Cardiac fibroblast (primary cell): ENCODE measurements at regions not wholly inside any gene's neighbourhood (a gene's known extent, or its start where the extent isn't known, plus 50 kb on each side); places are given as distances from the start of the nearest gene placed in this dataset.

ENCODE experiments used
- DNase-seq, 2 donors: peaks; one replicate each; pipeline versions ENCODE4 v3.0.0 to v3.0.0-alpha.2; 2010; ENCODE audit warnings: low read depth in 2 of 2
- H3K4me3 ChIP-seq, 2 donors: replicated peaks in 1 of 2; 1 replicate in 1 of 2; 2 replicates in 1 of 2; pipeline ENCODE4 v1.5.1; 2011; ENCODE audit warnings: low read depth in 2 of 2, low read length in 2 of 2, mild to moderate bottlenecking in 2 of 2, moderate library complexity in 1 of 2
- TF ChIP-seq, protein P1 (sequence below): IDR thresholded peaks from one replicate; pipeline ENCODE4 v1.5.1; 2011; ENCODE audit warnings: low read depth, mild to moderate bottlenecking, low read length, inconsistent platforms

DNA sequence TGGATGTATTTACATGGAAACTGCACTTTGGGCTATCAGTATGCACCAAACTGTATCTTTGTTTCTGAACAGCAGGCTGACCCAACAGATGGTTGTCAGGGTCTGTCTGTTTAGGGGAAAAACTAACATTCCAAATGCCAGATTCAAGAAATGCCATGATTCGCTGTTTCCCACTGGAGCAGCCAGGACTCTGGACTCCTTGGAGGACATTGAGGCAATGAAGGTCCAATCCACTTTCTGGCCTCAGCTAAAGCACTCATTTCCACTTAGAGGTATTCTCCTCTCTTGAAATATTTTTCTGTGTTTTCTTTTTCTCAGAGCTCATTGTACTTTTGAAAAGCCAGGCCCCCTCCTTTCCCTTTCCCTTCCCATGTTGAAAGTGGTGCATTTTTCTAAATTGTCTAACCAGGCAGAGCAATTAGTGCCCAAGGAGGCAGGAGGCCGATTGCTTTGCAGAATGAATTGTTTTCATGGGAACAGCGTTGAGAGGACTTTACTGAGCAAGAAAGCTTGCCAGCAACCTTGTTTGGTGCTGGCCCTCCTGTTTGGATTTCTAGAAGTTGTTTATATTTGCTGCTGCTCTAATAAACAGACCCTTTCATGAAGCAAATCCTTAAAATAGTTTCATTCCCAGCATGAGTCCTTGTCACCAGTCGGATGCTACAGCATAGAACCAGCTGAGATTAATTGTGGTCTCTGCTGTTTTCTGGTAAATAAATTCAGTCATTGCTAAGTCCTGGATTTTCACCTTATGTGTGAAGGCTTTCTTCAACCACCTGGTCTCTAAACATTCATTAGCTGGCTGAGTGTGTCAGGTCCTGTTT lies 132.8 kb upstream of the TAF11L2 start:
- TF ChIP-seq, protein P1, sequence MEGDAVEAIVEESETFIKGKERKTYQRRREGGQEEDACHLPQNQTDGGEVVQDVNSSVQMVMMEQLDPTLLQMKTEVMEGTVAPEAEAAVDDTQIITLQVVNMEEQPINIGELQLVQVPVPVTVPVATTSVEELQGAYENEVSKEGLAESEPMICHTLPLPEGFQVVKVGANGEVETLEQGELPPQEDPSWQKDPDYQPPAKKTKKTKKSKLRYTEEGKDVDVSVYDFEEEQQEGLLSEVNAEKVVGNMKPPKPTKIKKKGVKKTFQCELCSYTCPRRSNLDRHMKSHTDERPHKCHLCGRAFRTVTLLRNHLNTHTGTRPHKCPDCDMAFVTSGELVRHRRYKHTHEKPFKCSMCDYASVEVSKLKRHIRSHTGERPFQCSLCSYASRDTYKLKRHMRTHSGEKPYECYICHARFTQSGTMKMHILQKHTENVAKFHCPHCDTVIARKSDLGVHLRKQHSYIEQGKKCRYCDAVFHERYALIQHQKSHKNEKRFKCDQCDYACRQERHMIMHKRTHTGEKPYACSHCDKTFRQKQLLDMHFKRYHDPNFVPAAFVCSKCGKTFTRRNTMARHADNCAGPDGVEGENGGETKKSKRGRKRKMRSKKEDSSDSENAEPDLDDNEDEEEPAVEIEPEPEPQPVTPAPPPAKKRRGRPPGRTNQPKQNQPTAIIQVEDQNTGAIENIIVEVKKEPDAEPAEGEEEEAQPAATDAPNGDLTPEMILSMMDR, result no peak
- DNase-seq, result no peak
- H3K4me3 ChIP-seq, result no peak overlapping the region

DNA sequence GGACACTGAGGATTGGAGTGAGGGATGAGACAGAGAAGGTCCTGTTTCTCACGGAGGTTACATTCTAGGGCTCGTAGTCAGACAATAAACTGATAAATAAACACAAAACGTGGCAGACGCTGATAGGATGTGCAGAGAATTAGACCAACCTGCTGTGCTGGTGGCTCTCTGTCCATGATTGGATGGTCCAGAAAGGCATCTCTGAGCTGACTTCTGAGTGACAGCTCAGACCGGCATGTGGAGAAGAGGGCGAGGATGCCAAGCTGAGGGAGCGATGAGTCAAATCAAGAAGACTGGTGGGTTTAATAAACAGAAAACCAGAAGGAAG lies 132.3 kb upstream of the TAF11L2 start:
- no peak overlapping the region for H3K4me3 ChIP-seq
- no peak for DNase-seq
- TF ChIP-seq, protein P1, result no peak

DNA sequence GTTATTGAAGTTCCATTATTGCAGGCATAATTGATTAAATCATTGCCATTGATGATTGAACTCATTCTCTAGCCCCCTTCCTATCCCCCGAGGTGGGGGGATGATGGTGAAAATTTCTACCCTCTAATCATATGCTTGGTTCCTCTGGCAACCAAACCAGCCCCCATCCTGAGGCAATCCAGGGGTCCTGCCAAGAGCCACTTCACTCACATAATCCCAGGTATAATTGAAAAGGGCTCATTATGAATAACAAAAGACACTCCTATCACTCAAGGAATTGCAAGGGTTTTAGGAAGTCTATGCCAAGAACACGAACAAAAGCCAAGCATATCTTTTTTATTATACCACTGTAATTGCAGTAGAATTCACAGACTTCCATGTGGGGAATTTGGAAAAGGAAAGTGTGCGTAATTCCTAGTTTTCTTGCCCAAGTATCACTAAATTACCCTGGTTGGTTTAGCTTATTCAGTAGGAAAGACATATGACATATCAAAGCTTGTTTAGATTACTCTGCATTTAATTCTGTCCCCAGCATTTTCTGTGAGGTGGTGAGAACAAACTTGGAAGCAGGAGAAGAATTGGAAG lies 130.7 kb upstream of the TAF11L2 start:
- DNase-seq, result no peak
- H3K4me3 ChIP-seq, result no peak overlapping the region
- TF ChIP-seq, protein P1, result no peak

DNA sequence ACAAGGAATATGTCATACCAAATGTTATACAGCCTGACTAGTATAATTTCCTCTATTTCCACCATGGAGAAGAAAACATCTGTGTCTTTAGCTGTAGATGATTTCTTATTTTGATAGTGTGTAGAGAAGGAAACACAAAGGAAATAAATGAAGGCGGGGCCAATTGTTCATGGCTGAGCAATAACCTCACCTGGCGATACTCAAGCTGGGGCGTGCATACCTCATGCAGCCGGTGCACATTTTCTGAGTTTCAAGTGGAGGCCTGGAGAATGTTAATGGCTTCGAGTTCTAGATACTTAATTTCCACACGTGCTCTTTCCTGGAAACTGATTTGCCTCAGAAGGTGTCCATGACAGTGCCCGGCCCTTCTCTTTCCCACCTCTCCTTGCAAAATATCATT lies 127.4 kb upstream of the TAF11L2 start:
- H3K4me3 ChIP-seq, result no peak overlapping the region
- no peak for DNase-seq
- TF ChIP-seq, protein P1, result no peak

DNA sequence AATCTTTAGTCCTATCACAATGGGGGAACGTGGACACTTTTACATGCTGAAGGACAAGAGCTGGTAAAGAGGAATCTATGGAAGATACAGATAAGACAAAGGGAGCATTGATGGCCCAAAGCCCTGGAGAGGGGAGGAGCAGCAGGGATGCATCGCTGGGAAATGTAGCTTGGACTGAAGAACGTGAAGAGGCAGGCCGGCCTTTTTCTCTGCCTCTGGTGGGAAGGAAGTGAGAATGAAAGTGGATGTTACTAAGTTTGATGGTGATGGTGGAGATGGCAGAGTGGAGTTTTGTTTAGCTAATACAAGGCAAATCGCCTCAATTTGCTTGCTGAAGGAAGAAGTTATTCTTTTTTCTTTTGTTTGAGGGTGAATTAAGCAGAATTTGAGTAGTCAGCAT lies 124.6 kb upstream of the TAF11L2 start:
- H3K4me3 ChIP-seq, result no peak overlapping the region
- no peak for DNase-seq
- TF ChIP-seq, protein P1, result no peak

DNA sequence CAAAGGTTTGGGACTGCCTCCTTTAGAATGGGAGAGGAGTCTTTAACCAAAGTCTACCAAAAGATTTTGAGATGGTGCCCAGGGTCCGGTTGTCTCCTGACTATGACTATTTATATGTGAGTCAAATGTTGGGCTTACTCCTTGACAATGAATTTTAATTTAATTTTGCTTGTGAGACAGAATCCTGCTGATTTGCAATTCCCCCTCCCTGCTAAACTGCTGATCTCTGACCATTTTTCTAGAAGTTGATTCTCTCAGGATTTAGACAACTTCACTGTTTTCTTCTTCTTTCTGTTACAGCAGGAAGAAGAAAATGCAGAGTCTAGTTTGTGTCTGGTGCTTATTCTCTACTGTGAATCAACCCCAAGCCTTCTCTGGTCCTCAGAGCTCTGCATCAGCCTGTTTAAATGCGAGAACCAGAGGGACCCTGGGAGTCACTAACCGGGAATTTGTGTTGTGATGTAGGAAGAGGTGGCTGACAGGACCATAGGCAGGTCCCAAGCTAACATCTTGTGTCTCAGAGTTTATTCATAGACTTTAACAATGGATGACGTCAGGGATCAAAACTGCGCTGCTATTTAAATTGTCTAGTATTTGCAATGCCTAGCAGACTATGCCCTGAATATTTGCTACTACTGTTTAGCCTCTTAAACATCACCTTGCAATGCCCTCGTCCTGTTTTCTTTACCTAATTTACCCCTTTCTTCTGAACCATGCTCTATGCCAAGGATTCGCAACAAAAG lies 124.0 kb upstream of the TAF11L2 start:
- TF ChIP-seq, protein P1, result no peak
- peak in 1 of 2 donors; percentile 84 for DNase-seq
- no peak overlapping the region for H3K4me3 ChIP-seq
